DMS 273 treated with DMSO at 0.1 percent for 48 hours (cell line): ENCODE measurements at regions not wholly inside any gene's neighbourhood (a gene's known extent, or its start where the extent isn't known, plus 50 kb on each side); places are given as distances from the start of the nearest gene placed in this dataset.

Experiments used
- DNase-seq: peaks from one replicate; lab custom pipeline; 2025; lab: John Stamatoyannopoulos, UW

DNA sequence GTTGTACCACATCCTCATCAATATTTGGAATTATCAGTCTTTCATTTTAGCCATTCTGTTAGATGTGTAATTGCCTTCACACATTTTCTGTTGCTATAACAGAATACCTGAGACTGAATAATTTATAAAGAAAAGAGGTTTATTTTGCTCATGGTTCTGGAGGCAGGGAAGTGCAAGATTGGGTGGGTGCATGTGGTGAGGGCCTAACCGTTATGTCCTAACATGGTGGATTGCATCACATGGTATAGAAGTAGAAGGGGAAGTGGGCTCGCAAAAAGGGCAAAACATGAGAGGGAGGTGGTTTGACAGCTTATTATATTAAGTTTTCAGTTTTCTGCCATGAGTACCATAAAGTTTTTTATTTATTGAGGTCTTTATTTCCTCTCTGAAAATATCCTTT lies 452.0 kb downstream of the ARL4A start:
- DNase-seq: no peak

DNA sequence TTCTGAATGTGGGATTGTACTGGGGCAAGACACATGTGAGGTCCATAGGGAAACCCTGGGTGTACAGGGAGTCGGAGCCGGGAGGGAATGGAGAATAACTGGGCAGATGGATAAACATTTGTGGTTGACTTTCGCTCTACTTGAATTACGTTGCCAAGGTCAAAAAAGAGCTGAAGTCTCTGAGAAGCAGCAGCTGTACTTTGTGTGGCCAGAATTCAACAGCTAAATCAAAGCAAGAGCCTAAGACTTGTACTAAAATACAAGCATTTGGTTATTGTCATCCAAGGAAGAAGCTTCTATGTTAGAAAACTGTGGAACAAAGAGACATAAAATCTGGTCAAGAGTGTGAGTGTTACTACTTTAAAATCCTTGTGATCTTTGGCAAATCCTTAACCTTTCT lies 457.2 kb downstream of the ARL4A start:
- peak; percentile 82 for DNase-seq

DNA sequence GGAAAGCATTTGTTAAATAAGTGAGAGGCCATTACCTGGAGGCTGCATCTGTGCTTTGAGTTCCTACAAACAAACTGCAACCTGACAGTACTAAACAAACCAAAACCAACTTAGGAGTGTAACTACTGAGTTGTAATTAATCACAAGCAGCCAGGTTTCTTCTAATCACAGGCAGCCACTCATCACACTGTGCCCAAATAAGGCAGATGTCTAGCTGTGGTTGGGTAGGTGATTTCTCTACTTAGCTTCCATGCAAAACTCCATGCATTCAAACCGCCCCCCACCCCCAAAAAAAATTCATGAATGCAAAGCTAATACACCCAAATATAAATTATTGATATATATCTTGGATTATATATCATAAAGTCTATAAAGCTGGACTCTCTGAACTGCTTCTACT lies 461.1 kb downstream of the ARL4A start:
- no peak for DNase-seq

DNA sequence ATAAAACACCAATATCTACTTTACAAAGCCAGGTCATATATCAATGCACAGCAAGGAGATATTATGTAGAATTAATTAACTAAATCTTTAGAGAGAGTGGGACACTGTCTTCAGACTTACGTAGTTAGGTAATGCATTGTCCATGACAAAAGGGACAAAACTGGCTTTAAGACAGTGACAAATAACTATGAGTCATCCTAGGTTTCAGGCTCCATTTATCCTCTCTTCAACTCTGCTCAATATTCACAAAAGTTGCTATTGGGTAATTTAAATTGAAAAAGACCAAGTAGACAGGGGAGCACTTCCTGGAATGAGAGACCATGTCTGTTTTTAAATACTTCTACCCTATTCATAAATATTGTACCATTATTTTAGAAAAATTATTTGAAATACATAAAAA lies 464.5 kb downstream of the ARL4A start:
- no peak for DNase-seq

DNA sequence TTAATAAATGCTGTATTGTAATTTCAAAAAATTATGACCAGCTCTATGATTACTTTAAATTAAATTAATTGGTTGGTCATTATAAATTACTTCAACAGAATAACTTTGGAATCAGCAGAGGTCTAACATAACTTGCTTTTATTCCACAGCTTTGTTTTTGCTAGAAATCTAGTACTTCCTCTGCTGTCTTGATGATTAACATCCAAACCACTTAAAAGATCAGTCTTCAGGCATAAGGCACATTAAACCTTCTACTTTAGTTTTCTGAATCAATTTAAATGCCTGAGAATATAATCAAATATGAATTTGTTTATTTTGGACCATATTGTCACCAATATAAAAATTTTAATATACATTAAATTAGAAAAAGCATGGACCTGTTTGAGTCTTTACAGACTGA lies 465.3 kb downstream of the ARL4A start:
- no peak for DNase-seq

DNA sequence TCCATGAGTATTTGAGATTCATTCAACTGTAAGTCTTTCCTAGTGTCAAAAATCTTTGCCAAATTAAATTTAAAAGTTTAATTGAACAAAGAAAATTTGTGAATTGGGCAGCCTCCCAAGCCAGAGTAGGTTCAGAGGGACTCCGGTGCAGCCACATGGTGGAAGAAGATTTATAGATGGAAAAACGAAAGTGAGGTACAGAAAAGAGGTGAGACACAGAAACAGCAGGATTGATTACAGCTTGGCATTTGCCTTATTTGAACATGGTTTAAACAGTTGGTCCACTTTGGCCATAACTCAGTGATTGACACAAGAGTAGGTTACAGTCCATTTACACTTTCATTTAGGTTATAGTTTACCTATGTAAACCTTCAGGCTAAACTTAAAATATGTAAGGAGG lies 465.8 kb downstream of the ARL4A start:
- DNase-seq: no peak

DNA sequence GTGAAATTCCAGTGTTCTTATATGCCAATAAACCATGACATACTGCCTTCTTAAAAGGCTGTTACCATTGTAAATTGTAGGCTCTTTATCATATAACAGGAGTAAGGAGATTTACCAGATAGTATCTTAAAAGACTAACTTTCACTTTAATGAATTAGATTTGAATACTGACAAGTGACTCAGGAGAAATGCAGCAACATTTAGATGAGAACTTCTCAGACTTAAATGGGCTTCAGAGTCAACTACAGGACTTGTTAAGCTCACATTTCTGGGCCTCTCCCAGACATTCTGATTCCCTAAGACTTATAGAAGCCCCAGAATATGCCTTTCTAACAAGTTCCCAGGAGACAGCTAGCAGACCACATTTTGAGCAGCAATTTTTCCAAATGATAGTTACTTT lies 466.3 kb downstream of the ARL4A start:
- no peak for DNase-seq

DNA sequence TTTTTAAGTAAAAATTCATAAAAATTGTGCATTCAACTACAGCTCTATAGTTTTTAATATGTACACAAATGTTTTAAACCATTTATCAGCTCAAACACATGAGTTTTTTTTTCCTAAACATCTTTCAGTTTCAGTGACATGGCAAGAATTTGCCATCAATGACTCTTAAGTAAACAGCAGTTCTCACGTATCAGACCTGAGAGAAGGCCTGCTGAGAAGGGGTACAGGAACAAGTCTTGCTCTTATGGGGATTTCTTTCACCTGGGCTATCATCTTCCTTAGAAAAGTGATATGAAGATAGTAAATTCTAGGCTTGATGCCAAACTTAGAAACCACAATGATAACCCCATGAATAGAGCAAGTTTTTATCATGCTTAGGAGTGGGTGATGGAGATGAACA lies 467.8 kb downstream of the ARL4A start:
- no peak for DNase-seq

DNA sequence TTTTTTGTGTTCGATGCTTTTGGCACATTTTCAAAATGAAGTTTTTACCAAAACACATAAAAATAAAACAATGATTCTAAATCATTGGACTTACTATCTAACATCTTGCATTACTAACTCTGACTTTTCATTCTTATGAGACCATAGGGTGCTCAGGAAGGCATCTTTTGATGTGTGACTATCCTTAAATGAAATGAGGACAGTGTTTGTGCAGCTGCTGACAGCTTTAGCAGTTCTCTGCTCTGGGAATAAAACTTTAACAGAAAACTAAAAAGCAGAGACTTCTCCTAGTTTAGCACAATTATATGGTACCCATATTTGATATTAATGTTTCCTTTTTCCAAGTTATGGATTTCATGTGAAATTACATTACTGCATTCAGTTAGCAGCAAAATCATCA lies 471.6 kb downstream of the ARL4A start:
- no peak for DNase-seq

DNA sequence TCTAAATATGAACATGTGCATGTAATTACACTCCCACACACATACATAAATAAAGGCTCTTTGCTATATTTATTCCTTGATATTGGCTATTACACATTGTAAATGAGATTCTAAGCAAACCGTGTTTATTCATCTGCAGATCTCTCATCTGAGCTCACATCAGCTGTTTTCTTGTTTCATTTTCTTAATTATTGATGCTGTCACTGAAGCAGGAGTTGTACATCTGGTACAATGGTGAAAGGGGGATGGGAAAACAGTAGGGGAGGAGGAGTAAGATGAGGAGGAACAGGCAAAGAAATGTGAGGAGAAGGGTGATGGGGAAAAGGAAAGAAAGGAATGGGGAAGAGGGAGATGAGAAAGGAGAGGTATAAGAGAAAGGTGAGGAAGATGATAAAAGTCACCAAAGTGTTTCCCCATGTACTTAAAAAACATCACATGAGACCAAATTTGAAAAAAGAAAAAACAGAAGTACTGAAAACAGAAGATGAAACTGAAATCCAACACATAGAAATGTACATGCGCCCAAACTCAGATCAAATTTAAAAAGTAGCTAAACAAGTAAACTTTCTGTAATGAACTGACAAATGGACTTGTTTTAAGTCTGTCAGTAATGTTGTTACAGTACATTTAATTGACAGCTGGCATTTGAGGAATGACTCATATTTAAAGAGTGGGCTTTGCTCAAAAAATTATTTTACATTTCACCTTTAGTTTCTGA lies 472.2 kb downstream of the ARL4A start:
- DNase-seq: no peak

DNA sequence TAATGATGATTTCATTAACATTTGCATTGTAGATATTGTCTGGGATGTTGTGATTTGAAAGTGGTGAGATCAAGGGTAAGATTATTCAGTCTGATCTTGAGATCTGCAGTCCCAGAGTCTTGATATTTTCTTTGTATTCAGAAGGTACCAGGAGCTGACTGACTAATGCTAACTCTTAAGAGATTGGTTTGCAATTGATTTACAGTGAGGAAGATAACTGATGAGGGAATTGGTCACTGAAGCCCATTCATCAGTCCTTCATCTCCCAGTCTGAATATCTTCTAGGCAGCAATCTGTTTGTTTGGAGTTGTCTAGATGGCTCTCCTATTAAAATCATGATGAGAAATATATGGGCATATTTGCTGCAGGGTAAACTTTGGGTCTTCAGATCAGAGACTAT lies 473.7 kb downstream of the ARL4A start:
- no peak for DNase-seq

DNA sequence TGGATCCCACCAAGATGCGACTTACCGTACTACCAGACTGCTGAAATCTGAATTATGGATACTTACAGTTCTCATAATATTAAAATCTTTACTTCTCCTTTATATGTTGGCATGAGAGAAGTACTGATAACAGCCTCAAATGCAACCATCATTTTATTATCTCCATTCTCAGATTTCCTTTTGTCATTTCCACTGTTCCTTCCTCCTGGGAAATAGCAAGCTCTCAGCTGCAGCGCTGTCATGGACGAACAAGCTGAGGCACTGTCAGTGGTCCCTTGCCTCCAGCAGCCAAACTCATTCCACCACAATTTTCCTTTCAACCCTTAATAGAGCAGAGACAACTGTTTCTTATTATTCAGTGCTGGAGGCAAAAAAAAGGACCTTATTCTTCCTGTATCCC lies 478.4 kb downstream of the ARL4A start:
- DNase-seq: no peak

DNA sequence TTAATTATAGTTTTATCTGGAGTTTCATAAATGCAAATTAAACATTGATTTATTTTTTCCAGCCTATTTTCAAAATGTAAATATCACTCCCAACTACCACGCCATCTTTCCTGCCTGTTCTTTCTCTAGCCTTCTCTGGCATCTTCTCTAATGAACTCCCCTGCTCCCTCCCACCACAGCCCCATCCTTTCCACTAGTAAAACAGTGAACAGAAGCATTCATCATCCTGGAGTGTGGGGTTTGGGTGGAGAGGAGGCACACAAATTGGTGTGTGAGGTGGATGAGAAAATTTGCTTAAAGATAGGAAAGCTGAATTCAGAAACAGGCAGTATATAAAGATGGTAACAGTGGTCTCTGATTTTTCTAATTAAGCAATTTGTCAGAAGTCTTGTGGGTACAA lies 479.4 kb downstream of the ARL4A start:
- DNase-seq: no peak

DNA sequence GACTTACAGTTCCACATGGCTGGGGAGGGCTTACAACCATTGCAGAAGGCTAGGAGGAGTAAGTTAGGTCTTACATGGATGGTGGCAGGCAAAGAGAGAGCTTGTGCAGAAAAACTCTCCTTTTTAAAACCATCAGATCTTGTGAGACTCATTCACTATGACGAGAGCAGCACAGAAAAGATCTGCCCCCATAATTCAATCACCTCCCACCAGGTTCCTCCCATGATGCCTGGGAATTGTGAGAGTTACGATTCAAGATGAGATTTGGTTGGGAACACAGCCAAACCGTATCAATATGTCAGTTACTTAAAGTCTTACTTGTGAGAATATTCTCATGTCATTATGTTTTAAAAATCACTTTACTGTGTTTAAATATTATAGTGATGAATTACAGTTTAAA lies 481.9 kb downstream of the ARL4A start:
- DNase-seq: no peak

DNA sequence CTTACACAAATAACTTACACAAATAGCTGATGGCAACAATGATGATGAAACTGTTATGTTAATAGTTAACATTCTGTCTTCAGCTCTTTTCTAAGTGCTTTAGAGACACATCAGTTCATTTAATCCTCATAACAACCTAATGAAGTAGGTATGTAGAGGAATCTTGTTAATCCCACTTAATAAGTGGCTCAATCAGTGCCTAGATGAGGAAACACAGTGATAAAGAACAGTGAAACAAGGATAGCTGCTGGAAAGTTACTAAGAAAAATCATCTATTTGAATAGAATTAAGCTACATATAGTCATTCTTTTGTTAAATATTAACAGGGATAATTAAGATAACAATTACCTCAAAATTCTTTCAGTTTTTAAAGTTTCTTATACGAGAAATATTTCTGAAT lies 487.6 kb downstream of the ARL4A start:
- no peak for DNase-seq

DNA sequence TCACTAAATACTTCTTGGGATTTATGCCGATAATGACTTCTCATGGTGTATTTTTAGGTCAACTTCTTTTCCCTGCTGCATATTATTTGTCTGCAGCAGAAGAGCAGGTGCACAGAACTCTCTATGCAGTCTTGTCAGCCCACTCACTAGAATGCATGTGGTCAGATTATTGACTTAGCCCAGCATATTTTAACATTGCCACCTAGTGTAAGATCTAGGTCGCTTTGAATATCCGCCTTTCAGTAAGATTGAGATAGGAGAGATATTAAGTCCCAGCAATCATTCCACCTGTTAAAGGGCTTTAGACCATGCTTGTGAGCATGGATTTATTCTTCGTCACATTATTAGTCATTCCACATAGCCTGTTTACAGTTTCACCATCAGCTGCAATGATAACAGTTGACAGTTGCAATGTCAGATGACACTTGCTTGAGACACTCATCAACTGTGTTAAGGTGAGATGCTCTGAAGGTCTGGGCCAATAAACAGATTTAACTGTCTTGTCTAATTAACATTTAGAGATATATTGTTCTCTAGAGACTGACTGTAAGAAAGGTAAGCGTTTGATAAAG lies 491.7 kb downstream of the ARL4A start:
- DNase-seq: no peak

DNA sequence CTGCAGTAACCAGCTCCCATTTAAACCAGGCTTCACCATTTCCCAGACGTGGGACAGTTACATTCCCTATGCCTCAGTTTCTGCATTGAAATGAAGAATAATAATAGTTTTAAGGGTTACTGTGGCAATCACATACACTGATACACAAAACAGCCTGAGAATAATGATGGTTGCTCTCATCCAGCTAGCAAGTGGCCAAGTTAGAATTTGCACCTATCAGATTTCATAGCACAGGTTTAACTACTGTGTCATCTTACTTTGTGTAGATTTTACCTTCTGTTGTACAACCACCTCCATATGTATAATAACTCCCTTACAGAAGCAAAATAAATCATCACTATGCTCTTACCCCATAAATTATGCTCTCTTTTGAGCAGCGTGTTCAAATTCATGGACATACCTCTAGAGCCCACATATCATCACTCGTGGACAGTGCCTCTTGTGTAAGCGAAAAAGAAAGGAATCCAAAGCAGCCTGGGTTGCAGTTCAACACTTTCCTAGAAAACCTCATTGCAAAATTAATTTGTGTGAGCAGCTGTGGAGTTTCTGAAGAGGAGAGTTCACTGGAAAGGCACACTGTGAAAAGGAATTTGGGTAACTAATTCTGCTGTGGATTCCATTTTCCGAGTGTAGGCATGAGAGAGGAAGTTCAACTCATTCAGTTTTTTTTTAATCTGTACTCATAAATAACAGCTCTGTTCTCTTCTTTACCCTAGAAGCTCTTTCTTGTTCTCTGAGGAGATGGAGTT lies 492.5 kb downstream of the ARL4A start:
- no peak for DNase-seq

DNA sequence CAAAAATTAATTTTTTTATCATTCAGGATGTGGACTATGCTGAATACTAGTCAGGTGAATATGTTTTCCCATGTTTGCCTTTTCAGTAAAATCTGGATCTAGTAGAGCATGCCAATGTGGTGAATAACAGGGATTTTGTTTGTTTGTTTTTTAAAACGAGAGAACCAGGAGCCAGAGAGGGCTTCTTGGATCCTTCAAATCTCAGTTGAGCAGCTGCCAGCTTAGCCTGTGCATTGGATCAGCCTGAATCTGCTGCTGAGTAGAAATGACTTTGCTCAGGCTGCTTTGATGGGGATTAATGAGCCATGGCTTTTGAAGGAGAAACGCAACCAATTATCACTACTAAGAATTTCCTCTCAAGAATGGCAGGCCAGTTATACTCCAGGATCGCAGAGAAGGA lies 493.8 kb downstream of the ARL4A start:
- DNase-seq: no peak

DNA sequence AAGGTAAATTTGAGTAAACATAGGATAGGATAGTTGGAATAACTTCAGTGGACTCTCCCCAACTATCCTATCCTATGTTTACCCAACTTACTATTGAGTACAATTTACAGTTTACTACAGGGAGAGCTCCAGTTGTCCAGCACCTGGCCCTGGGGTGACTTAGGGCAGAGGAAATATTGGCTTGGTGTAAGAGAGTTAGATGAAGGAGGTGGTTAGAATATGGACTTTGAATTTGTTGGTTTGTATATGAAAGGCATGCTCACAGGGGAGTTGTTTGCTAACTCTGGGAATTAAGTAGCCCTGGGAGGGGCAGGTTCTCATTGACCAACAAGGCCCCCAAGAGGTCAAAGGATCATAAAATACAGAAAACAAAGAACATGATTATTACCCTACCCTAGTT lies 497.7 kb downstream of the ARL4A start:
- DNase-seq: no peak

DNA sequence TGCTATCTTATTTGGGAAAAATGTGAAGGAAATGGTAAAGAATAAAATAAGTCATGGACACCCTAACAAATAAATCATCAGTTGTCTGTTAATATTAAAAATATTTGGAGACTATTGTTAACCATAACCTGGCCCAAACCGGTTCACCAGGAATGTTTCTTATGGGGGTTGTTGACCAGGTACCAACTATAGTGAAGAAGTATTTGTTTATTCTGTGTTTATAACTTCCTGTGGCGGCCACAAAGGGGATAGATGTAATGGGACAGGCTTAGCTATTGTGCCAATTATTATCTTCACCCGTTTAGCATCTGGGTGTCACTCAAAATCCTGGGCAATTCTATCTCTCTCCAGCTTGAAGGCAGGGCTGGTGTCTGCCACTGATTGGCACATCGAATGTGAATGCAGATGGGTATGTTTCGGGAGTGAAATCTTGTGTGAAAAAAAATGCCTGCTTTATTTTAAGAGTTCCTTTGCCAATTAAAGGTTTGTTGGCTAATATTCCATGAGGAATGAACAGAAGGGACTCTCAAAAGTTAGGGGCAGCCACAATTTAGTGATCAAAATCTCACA lies 500.9 kb downstream of the ARL4A start:
- DNase-seq: no peak

DNA sequence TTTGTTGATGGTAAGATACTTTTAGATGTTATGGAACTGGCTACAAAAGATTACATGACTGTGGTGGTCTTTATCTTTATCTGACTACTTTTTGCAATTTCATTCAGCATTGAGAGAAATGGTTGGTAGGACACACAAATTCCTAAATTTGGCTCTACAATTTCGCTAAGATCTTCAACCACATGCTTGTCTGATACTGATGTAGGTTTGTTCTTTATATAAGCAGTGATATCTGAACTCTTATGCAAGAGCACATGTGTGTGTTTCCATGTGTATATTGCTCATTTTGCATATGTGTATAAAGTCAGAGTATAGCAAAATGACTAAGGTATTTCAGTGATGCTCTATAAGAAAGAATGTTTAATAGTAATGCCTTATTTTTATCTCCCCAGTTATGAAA lies 501.5 kb downstream of the ARL4A start:
- no peak for DNase-seq

DNA sequence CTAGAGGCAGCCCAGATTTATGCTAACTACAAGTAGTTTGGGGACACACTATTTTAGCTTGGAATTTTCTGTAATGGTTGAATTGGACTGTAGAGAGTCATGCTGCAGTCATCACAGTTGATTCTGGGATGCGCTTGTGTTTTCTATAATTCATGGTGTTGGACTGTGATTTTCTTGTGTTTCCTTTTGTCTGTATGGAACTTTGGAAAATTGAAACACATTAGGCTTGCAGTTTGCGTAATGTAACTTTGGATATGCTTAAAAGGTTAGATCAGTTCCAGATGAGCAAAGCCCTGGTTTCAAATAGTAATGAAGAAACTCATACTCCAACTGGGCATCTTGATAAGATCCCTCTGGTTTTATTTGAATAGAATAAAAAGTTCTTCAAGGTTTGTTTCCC lies 502.2 kb downstream of the ARL4A start:
- DNase-seq: no peak

DNA sequence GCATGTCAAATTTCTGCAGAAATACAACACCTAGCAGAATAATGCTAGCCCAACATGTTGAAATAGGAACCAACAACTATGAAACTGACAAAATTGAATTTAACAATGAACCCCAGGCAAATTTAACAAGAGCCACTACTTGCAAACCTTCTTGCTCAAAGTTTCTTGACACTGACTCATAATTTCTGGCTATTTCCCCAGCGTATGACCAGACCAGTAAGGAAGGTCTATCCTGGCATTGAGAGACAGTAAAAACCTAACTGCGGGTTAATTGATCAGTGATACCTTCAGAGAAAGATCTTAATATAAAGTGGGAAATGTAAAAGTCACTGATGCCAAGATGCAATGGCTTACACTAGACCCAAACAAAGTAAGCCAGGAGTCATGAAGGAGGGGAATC lies 510.1 kb downstream of the ARL4A start:
- DNase-seq: no peak
